Stimulated activated naive CD8-positive, alpha-beta T cell treated with anti-CD3 and anti-CD28 coated beads, Interleukin-15, Interleukin-2, amounts not matched to agents 100 U/mL and 50 U/mL, for 24 hours (primary cell): ENCODE measurements at regions not wholly inside any gene's neighbourhood (a gene's known extent, or its start where the extent isn't known, plus 50 kb on each side); places are given as distances from the start of the nearest gene placed in this dataset.
"Not testable (repeated sequence)": the region's sequence is repeated elsewhere in the genome, so short reads cannot be mapped to it uniquely, and the experiment has no call there.

Source experiments
- ATAC-seq: fragments of 150-1000 bp; cut with Tn5 transposase; one replicate; pipeline ENCODE4 v1.10.0; 2021
- DNase-seq: peaks from one replicate; pipeline ENCODE4 v3.0.0; 2021

- not testable (repeated sequence) for ATAC-seq, DNase-seq
Measured at GRCh38 chr17:34737673-34738072, 158.3 kb downstream of the TMEM132E start.

GRCh38 chr17:34736611-34737010, 157.2 kb downstream of the TMEM132E start:
- ATAC-seq (no peak), DNase-seq (no peak)

GRCh38 chr17:34733333-34733732, 154.0 kb downstream of the TMEM132E start:
- no peak for ATAC-seq
- no peak for DNase-seq

- DNase-seq (no peak), ATAC-seq (no peak)
Measured at GRCh38 chr17:34730816-34731215, 151.4 kb downstream of the TMEM132E start.

GRCh38 chr17:34728771-34729310, 149.5 kb downstream of the TMEM132E start:
- no peak for ATAC-seq

GRCh38 chr17:34727601-34728000, 148.2 kb downstream of the TMEM132E start:
- DNase-seq (no peak), ATAC-seq (no peak)

More at GRCh38 chr17:34728771-34729310, 149.5 kb downstream of the TMEM132E start:
- no peak for DNase-seq

- ATAC-seq, result no peak
- DNase-seq, result no peak
Measured at GRCh38 chr17:34726536-34727384, 147.4 kb downstream of the TMEM132E start.

- no peak for ATAC-seq
- no peak for DNase-seq
Measured at GRCh38 chr17:34725725-34726124, 146.3 kb downstream of the TMEM132E start.

GRCh38 chr17:34725008-34725407, 145.6 kb downstream of the TMEM132E start:
- DNase-seq, result no peak
- no peak for ATAC-seq

GRCh38 chr17:34723875-34724274, 144.5 kb downstream of the TMEM132E start:
- DNase-seq (no peak), ATAC-seq (no peak)

- DNase-seq (no peak), ATAC-seq (no peak)
Measured at GRCh38 chr17:34721326-34721725, 141.9 kb downstream of the TMEM132E start.

- no peak for DNase-seq
- no peak for ATAC-seq
Measured at GRCh38 chr17:34720760-34721159, 141.4 kb downstream of the TMEM132E start.

GRCh38 chr17:34719569-34719968, 140.2 kb downstream of the TMEM132E start:
- ATAC-seq, result no peak
- no peak for DNase-seq

- ATAC-seq (no peak), DNase-seq (no peak)
Measured at GRCh38 chr17:34717092-34717491, 137.7 kb downstream of the TMEM132E start.

- no peak for DNase-seq
- no peak for ATAC-seq
Measured at GRCh38 chr17:34716291-34716690, 136.9 kb downstream of the TMEM132E start.

GRCh38 chr17:34715504-34715903, 136.1 kb downstream of the TMEM132E start:
- no peak for ATAC-seq
- DNase-seq, result no peak

GRCh38 chr17:34714475-34715410, 135.4 kb downstream of the TMEM132E start:
- DNase-seq (no peak), ATAC-seq (no peak)

GRCh38 chr17:34713687-34714086, 134.3 kb downstream of the TMEM132E start:
- DNase-seq (no peak), ATAC-seq (no peak)

GRCh38 chr17:34712481-34713195, 133.3 kb downstream of the TMEM132E start:
- DNase-seq (no peak), ATAC-seq (no peak)

GRCh38 chr17:34711646-34712045, 132.3 kb downstream of the TMEM132E start:
- DNase-seq (no peak), ATAC-seq (no peak)

- ATAC-seq, result no peak
- DNase-seq, result no peak
Measured at GRCh38 chr17:34710226-34710625, 130.8 kb downstream of the TMEM132E start.

- peak; percentile 46 for ATAC-seq
- no peak for DNase-seq
Measured at GRCh38 chr17:34709158-34709754, 129.9 kb downstream of the TMEM132E start.
